B cell (primary cell): ENCODE measurements at regions not wholly inside any gene's neighbourhood (a gene's known extent, or its start where the extent isn't known, plus 50 kb on each side); places are given as distances from the start of the nearest gene placed in this dataset.

Source experiments
- ATAC-seq: fragments of 200-7000 bp; cut with Tn5 transposase; one replicate; pipeline ENCODE4 v1.10.0; 2021; ENCODE audit warnings: low read depth, mild to moderate bottlenecking, moderate number of reproducible peaks, moderate library complexity
- CTCF ChIA-PET: fragments of 350-600 bp; sonication (Branson Sonifier 250); formaldehyde crosslinking; loops from one replicate; lab custom pipeline; 2021; ENCODE audit warnings: antibody characterized with exemption, inconsistent platforms; lab: Charles Lee
- POLR2A ChIA-PET: fragments of 350-600 bp; sonication (Branson Sonifier 250); formaldehyde crosslinking; loops from one replicate; lab custom pipeline; 2021; ENCODE audit warnings: antibody characterized with exemption; lab: Charles Lee
- DNase-seq: peaks from one replicate; pipeline ENCODE4 v3.0.0; 2013
- H2AFZ ChIP-seq: 2 replicates; pipeline ENCODE4 v1.6.1; 2012; ENCODE audit warnings: mild to moderate bottlenecking, low read depth, low read length; ENCODE audit not compliant: insufficient read depth, poor library complexity, severe bottlenecking
- H3K27ac ChIP-seq, 2 donors: 1 replicate in 1 of 2; 2 replicates in 1 of 2; pipeline ENCODE4 v1.5.1; 2012 to 2013; ENCODE audit warnings: low read length in 2 of 2, mild to moderate bottlenecking in 2 of 2, moderate library complexity in 1 of 2
- H3K27me3 ChIP-seq, 4 experiments: fragments of 200-600 bp in 1 of 4; sonication (generic) in 1 of 4; replicated peaks in 1 of 4; 1 replicate in 2 of 4; 2 replicates in 2 of 4; pipeline versions ENCODE4 v1.6.1 to v1.7.0; 2013 to 2016; ENCODE audit warnings: low read length in 3 of 4, mild to moderate bottlenecking in 2 of 4, mixed read lengths in 1 of 4, moderate library complexity in 1 of 4; ENCODE audit not compliant: insufficient read depth in 4 of 4, control insufficient read depth in 3 of 4; ENCODE audit errors: control extremely low read depth in 1 of 4
- H3K36me3 ChIP-seq, 2 experiments: replicated peaks in 1 of 2; 1 replicate in 1 of 2; 2 replicates in 1 of 2; pipeline versions ENCODE4 v1.6.1 to v1.7.1; 2013; ENCODE audit warnings: low read length in 1 of 2; ENCODE audit not compliant: insufficient read depth in 2 of 2, control insufficient read depth in 1 of 2; ENCODE audit errors: control extremely low read depth in 1 of 2, extremely low read depth in 1 of 2
- H3K4me1 ChIP-seq, 2 donors: fragments of 200-600 bp in 1 of 2; sonication (generic) in 1 of 2; 1 replicate in 1 of 2; 2 replicates in 1 of 2; pipeline versions ENCODE4 v1.5.1 to v1.6.1; 2013 to 2017; ENCODE audit warnings: low read length in 2 of 2; ENCODE audit not compliant: control insufficient read depth in 2 of 2, insufficient read depth in 2 of 2
- H3K4me2 ChIP-seq: replicated peaks from 2 replicates; pipeline ENCODE3; 2012; ENCODE audit warnings: mild to moderate bottlenecking, low read depth, low read length; ENCODE audit not compliant: poor library complexity, severe bottlenecking
- H3K4me3 ChIP-seq, 5 experiments: fragments of 200-600 bp in 1 of 5; sonication (generic) in 1 of 5; 1 replicate in 3 of 5; 2 replicates in 2 of 5; pipeline versions ENCODE4 v1.5.1 to v1.7.0; 2011 to 2016; ENCODE audit warnings: low read length in 4 of 5, mild to moderate bottlenecking in 4 of 5, low read depth in 2 of 5, control low read depth in 1 of 5, moderate library complexity in 1 of 5; ENCODE audit not compliant: insufficient read depth in 1 of 5; ENCODE audit errors: control extremely low read depth in 1 of 5, extremely low read depth in 1 of 5
- H3K79me2 ChIP-seq: fragments of 200-600 bp; sonication (generic); one replicate; pipeline ENCODE4 v1.6.0; 2016; ENCODE audit warnings: low read length; ENCODE audit not compliant: control insufficient read depth, insufficient read depth
- H3K9ac ChIP-seq: fragments of 200-600 bp; sonication (generic); 2 replicates; pipeline ENCODE4 v1.6.1; 2017; ENCODE audit warnings: mild to moderate bottlenecking, low read length, moderate library complexity
- H3K9me3 ChIP-seq, 3 donors: one replicate each; pipeline versions ENCODE4 v1.6.1 to v1.7.1; 2013; ENCODE audit warnings: low read length in 2 of 3; ENCODE audit not compliant: control insufficient read depth in 2 of 3, insufficient read depth in 1 of 3; ENCODE audit errors: control extremely low read depth in 1 of 3
- H4K20me1 ChIP-seq: 2 replicates; pipeline ENCODE4 v1.6.0; 2012; ENCODE audit warnings: mild to moderate bottlenecking, low read length; ENCODE audit not compliant: insufficient read depth, control insufficient read depth, poor library complexity, severe bottlenecking
- H3K27ac Mint-ChIP-seq: one replicate; pipeline ENCODE4 v1.8.0; 2021; ENCODE audit warnings: mixed read lengths
- H3K27me3 Mint-ChIP-seq: one replicate; pipeline ENCODE4 v1.8.0; 2021; ENCODE audit warnings: mixed read lengths
- H3K4me1 Mint-ChIP-seq: one replicate; pipeline ENCODE4 v1.8.0; 2021; ENCODE audit warnings: mixed read lengths
- H3K4me3 Mint-ChIP-seq: one replicate; pipeline ENCODE4 v1.8.0; 2021; ENCODE audit warnings: mixed read lengths
- H3K9me3 Mint-ChIP-seq: one replicate; pipeline ENCODE4 v1.8.0; 2022; ENCODE audit warnings: mixed read lengths; ENCODE audit not compliant: insufficient read depth
- CTCF ChIP-seq: fragments of 200-600 bp; IDR thresholded peaks from one replicate; pipeline ENCODE4 v1.8.0; 2022; ENCODE audit warnings: antibody characterized with exemption, mild to moderate bottlenecking
- EZH2 ChIP-seq: IDR thresholded peaks from 2 replicates; pipeline ENCODE4 v1.6.1; 2012; ENCODE audit warnings: borderline replicate concordance, low read depth, mild to moderate bottlenecking, moderate library complexity, low read length; ENCODE audit not compliant: insufficient read depth, poor library complexity, severe bottlenecking
- WGBS: methylation state at CpG from one replicate; pipeline ENCODE4 v1.1.5; 2013; ENCODE audit warnings: missing lambda C conversion rate; ENCODE audit not compliant: insufficient coverage; 5-methylcytosine and 5-hydroxymethylcytosine counted together
- intact Hi-C: fragments of 100-400 bp; cut with micrococcal nuclease; formaldehyde crosslinking; loops from one replicate; pipeline ENCODE4 v1.10.0; 2022

- Histone ChIP-seq H3K79me2 (no peaks in the 10 kb centered on the region), H3K27ac (no peak overlapping the region), H4K20me1 (no peaks in the 10 kb centered on the region), H3K9me3 (no peaks in the 10 kb centered on the region), H3K27me3 (peaks cover 0 to 3% (median 0%) of the 10 kb centered on the region in 4 experiments), H3K36me3 (no peaks in the 10 kb centered on the region), H2AFZ (no peak overlapping the region), H3K4me3 (no peak overlapping the region), H3K4me2 (no peak overlapping the region), H3K9ac (no peak overlapping the region), H3K4me1 (peaks cover 0 to 5% of the 10 kb centered on the region in 2 donors)
- ChIA-PET CTCF (no interaction called here), POLR2A (no interaction called here)
- ATAC-seq (no peak), DNase-seq (no peak)
- Mint-ChIP-seq H3K4me1 (peaks cover 7% of the 10 kb centered on the region), H3K9me3 (no peaks in the 10 kb centered on the region), H3K4me3 (no peak overlapping the region), H3K27me3 (peaks cover 17% of the 10 kb centered on the region), H3K27ac (no peak overlapping the region)
- intact Hi-C loops = no loop called here
- no peak for TF ChIP-seq CTCF
- no peak for TF ChIP-seq EZH2
- 100% methylated on average over 1 of the region's 2 CpGs for WGBS
Measured at GRCh38 chr6:138550346-138550767, 51.1 kb upstream of the NHSL1 start.

- Mint-ChIP-seq H3K9me3 (no peaks in the 10 kb centered on the region), H3K4me1 (peaks cover 9% of the 10 kb centered on the region), H3K4me3 (no peak overlapping the region), H3K27ac (no peak overlapping the region), H3K27me3 (peaks cover 21% of the 10 kb centered on the region)
- no peaks in the 10 kb centered on the region for H3K9me3 ChIP-seq
- H3K36me3 ChIP-seq = no peaks in the 10 kb centered on the region
- H3K4me2 ChIP-seq = no peak overlapping the region
- ATAC-seq (no peak), DNase-seq (no peak)
- POLR2A ChIA-PET = no interaction called here
- intact Hi-C loops = no loop called here
- WGBS = no CpG with 5 or more reads among the region's 5 CpGs
- H2AFZ ChIP-seq = no peak overlapping the region
- no peaks in the 10 kb centered on the region for H3K27me3 ChIP-seq
- CTCF ChIA-PET = no interaction called here
- no peaks in the 10 kb centered on the region for H4K20me1 ChIP-seq
- no peaks in the 10 kb centered on the region for H3K79me2 ChIP-seq
- H3K4me3 ChIP-seq = no peak overlapping the region
- H3K27ac ChIP-seq = no peak overlapping the region
- H3K9ac ChIP-seq = no peak overlapping the region
- TF ChIP-seq CTCF = no peak
- no peak for TF ChIP-seq EZH2
- H3K4me1 ChIP-seq = peaks cover 0 to 6% of the 10 kb centered on the region in 2 donors
Measured at GRCh38 chr6:138554146-138554545, 54.9 kb upstream of the NHSL1 start.
